WTC11 (cell line): ENCODE measurements at regions not wholly inside any gene's neighbourhood (a gene's known extent, or its start where the extent isn't known, plus 50 kb on each side); places are given as distances from the start of the nearest gene placed in this dataset.

Experiments
- ATAC-seq: fragments of 200-7000 bp; cut with Tn5 transposase; 2 replicates; pipeline ENCODE4 v1.10.0; 2021; ENCODE audit warnings: mild to moderate bottlenecking, moderate library complexity
- CTCF ChIA-PET: fragments of 300-600 bp; sonication (Branson Sonifier 250); formaldehyde crosslinking; loops from one replicate; lab custom pipeline; 2021; ENCODE audit warnings: antibody characterized with exemption; lab: Charles Lee
- POLR2A ChIA-PET: fragments of 350-600 bp; sonication (Branson Sonifier 250); formaldehyde crosslinking; loops from one replicate; lab custom pipeline; 2021; ENCODE audit warnings: antibody characterized with exemption; lab: Charles Lee
- DNase-seq: peaks from one replicate; pipeline ENCODE4 v3.0.0; 2021; ENCODE audit warnings: low spot score
- H3K27ac Mint-ChIP-seq: 2 replicates; pipeline ENCODE4 v1.8.0; 2021; ENCODE audit warnings: mixed read lengths
- H3K27me3 Mint-ChIP-seq: 2 replicates; pipeline ENCODE4 v1.8.0; 2021; ENCODE audit warnings: low read depth, mild to moderate bottlenecking, moderate library complexity, mixed read lengths
- H3K36me3 Mint-ChIP-seq: 2 replicates; pipeline ENCODE4 v1.8.0; 2021; ENCODE audit warnings: mixed read lengths
- H3K4me1 Mint-ChIP-seq: 2 replicates; pipeline ENCODE4 v1.8.0; 2022; ENCODE audit warnings: mixed read lengths
- H3K4me3 Mint-ChIP-seq: 2 replicates; pipeline ENCODE4 v1.8.0; 2021; ENCODE audit warnings: mild to moderate bottlenecking, moderate library complexity, mixed read lengths
- H3K9me3 Mint-ChIP-seq: 2 replicates; pipeline ENCODE4 v1.8.0; 2021; ENCODE audit warnings: mixed read lengths
- CREM ChIP-seq: sonication (generic); formaldehyde crosslinking; IDR thresholded peaks from 2 replicates; pipeline ENCODE4 v1.8.1; 2022; ENCODE audit warnings: mild to moderate bottlenecking, missing genetic modification reagents, moderate library complexity
- E2F5 ChIP-seq: sonication (generic); formaldehyde crosslinking; IDR thresholded peaks from 2 replicates; pipeline ENCODE4 v1.8.1; 2022; ENCODE audit warnings: mild to moderate bottlenecking, moderate library complexity, missing genetic modification reagents
- GABPB1 ChIP-seq: sonication (generic); formaldehyde crosslinking; IDR thresholded peaks from 2 replicates; pipeline ENCODE4 v1.8.1; 2023; ENCODE audit warnings: mild to moderate bottlenecking, missing genetic modification reagents
- GTF2I ChIP-seq: fragments of 250-450 bp; sonication (Bioruptor Pico); conservative IDR thresholded peaks from 2 replicates; pipeline ENCODE4 v1.4.0; 2021; ENCODE audit warnings: mild to moderate bottlenecking
- IRF1 ChIP-seq: sonication (generic); formaldehyde crosslinking; IDR thresholded peaks from 2 replicates; pipeline ENCODE4 v1.8.0; 2023; ENCODE audit warnings: missing genetic modification reagents
- IRF2 ChIP-seq: sonication (generic); formaldehyde crosslinking; IDR thresholded peaks from 2 replicates; pipeline ENCODE4 v1.8.0; 2022; ENCODE audit warnings: low read depth, missing genetic modification reagents, borderline replicate concordance
- NR3C1 ChIP-seq: sonication (generic); formaldehyde crosslinking; conservative IDR thresholded peaks from 2 replicates; pipeline ENCODE4 v1.8.1; 2023; ENCODE audit warnings: low read depth, mild to moderate bottlenecking, missing genetic modification reagents
- PRRX2 ChIP-seq: fragments of 250-450 bp; sonication (Bioruptor Pico); IDR thresholded peaks from 2 replicates; pipeline ENCODE4 v1.8.0; 2021; ENCODE audit warnings: mild to moderate bottlenecking
- RELA ChIP-seq: sonication (generic); formaldehyde crosslinking; IDR thresholded peaks from 2 replicates; pipeline ENCODE4 v1.8.1; 2022; ENCODE audit warnings: missing genetic modification reagents, mild to moderate bottlenecking, borderline replicate concordance
- ZNF121 ChIP-seq: sonication (generic); formaldehyde crosslinking; IDR thresholded peaks from 2 replicates; pipeline ENCODE4 v1.8.0; 2023; ENCODE audit warnings: missing genetic modification reagents
- ZNF317 ChIP-seq: sonication (generic); formaldehyde crosslinking; IDR thresholded peaks from 2 replicates; pipeline ENCODE4 v1.8.1; 2023; ENCODE audit warnings: low read depth, mild to moderate bottlenecking, moderate library complexity, missing genetic modification reagents, borderline replicate concordance
- ZNF423 ChIP-seq: fragments of 250-450 bp; sonication (Bioruptor Pico); IDR thresholded peaks from 2 replicates; pipeline ENCODE4 v2.1.2; 2022; ENCODE audit warnings: mild to moderate bottlenecking, moderate library complexity
- TF ChIP-seq, protein P1 (sequence below): fragments of 250-450 bp; sonication (Bioruptor Pico); IDR thresholded peaks from 2 replicates; pipeline ENCODE4 v1.9.0; 2021; ENCODE audit warnings: mild to moderate bottlenecking, borderline replicate concordance
- TF ChIP-seq, protein P2 (sequence below): sonication (generic); formaldehyde crosslinking; IDR thresholded peaks from 2 replicates; pipeline ENCODE4 v1.8.1; 2023; ENCODE audit warnings: mild to moderate bottlenecking, missing genetic modification reagents, moderate library complexity
- TF ChIP-seq, protein P3 (sequence below): fragments of 250-450 bp; sonication (Bioruptor Pico); IDR thresholded peaks from 2 replicates; pipeline ENCODE4 v1.9.0; 2021; ENCODE audit warnings: mild to moderate bottlenecking
- TF ChIP-seq, protein P4 (sequence below): sonication (generic); formaldehyde crosslinking; IDR thresholded peaks from 2 replicates; pipeline ENCODE4 v1.8.0; 2022; ENCODE audit warnings: missing genetic modification reagents
- TF ChIP-seq, protein P5 (sequence below): sonication (generic); formaldehyde crosslinking; conservative IDR thresholded peaks from 2 replicates; pipeline ENCODE4 v1.8.1; 2023; ENCODE audit warnings: mild to moderate bottlenecking, low read depth, missing genetic modification reagents, moderate library complexity
- TF ChIP-seq, protein P6 (sequence below): fragments of 250-450 bp; sonication (Bioruptor Pico); IDR thresholded peaks from 2 replicates; pipeline ENCODE4 v1.8.0; 2021; ENCODE audit warnings: mild to moderate bottlenecking
- TF ChIP-seq, protein P7 (sequence below): sonication (generic); formaldehyde crosslinking; IDR thresholded peaks from 2 replicates; pipeline ENCODE4 v1.8.0; 2022; ENCODE audit warnings: mild to moderate bottlenecking, missing genetic modification reagents

DNA sequence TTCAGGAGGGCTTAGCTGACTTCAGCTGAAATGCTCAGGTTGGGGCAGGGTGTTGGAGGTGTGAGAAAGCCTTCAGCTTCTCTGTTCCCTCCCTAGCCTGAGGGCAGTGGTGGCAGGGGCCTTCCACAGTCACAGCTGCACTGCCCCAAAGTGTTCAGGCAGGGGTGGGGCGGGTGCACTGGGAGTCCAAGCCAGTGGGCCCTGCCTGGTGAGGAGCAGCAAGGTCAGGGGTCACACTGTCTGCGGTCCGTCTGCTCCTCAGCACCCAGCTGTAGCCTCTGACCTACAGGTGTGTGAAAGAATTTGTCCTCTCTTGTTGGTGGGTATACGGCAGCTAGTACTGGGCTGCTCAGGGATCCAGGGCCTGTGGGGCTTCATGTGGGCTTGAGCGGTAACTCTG is 490.4 kb upstream of the NCAM2 start:
- CTCF ChIA-PET, result no interaction called here
- TF ChIP-seq CREM (CRISPR knock-in tag) (no peak), GTF2I (CRISPR knock-in tag) (no peak), IRF1 (no peak), GABPB1 (CRISPR knock-in tag) (no peak), E2F5 (CRISPR knock-in tag) (no peak), ZNF317 (CRISPR knock-in tag) (no peak), ZNF423 (CRISPR knock-in tag) (no peak), ZNF121 (CRISPR knock-in tag) (no peak), NR3C1 (no peak), RELA (CRISPR knock-in tag) (no peak), IRF2 (no peak), PRRX2 (no peak)
- TF ChIP-seq, protein P1, sequence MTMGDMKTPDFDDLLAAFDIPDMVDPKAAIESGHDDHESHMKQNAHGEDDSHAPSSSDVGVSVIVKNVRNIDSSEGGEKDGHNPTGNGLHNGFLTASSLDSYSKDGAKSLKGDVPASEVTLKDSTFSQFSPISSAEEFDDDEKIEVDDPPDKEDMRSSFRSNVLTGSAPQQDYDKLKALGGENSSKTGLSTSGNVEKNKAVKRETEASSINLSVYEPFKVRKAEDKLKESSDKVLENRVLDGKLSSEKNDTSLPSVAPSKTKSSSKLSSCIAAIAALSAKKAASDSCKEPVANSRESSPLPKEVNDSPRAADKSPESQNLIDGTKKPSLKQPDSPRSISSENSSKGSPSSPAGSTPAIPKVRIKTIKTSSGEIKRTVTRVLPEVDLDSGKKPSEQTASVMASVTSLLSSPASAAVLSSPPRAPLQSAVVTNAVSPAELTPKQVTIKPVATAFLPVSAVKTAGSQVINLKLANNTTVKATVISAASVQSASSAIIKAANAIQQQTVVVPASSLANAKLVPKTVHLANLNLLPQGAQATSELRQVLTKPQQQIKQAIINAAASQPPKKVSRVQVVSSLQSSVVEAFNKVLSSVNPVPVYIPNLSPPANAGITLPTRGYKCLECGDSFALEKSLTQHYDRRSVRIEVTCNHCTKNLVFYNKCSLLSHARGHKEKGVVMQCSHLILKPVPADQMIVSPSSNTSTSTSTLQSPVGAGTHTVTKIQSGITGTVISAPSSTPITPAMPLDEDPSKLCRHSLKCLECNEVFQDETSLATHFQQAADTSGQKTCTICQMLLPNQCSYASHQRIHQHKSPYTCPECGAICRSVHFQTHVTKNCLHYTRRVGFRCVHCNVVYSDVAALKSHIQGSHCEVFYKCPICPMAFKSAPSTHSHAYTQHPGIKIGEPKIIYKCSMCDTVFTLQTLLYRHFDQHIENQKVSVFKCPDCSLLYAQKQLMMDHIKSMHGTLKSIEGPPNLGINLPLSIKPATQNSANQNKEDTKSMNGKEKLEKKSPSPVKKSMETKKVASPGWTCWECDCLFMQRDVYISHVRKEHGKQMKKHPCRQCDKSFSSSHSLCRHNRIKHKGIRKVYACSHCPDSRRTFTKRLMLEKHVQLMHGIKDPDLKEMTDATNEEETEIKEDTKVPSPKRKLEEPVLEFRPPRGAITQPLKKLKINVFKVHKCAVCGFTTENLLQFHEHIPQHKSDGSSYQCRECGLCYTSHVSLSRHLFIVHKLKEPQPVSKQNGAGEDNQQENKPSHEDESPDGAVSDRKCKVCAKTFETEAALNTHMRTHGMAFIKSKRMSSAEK, result no peak
- TF ChIP-seq, protein P2, sequence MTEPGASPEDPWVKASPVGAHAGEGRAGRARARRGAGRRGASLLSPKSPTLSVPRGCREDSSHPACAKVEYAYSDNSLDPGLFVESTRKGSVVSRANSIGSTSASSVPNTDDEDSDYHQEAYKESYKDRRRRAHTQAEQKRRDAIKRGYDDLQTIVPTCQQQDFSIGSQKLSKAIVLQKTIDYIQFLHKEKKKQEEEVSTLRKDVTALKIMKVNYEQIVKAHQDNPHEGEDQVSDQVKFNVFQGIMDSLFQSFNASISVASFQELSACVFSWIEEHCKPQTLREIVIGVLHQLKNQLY (CRISPR knock-in tag), result no peak
- TF ChIP-seq, protein P3, sequence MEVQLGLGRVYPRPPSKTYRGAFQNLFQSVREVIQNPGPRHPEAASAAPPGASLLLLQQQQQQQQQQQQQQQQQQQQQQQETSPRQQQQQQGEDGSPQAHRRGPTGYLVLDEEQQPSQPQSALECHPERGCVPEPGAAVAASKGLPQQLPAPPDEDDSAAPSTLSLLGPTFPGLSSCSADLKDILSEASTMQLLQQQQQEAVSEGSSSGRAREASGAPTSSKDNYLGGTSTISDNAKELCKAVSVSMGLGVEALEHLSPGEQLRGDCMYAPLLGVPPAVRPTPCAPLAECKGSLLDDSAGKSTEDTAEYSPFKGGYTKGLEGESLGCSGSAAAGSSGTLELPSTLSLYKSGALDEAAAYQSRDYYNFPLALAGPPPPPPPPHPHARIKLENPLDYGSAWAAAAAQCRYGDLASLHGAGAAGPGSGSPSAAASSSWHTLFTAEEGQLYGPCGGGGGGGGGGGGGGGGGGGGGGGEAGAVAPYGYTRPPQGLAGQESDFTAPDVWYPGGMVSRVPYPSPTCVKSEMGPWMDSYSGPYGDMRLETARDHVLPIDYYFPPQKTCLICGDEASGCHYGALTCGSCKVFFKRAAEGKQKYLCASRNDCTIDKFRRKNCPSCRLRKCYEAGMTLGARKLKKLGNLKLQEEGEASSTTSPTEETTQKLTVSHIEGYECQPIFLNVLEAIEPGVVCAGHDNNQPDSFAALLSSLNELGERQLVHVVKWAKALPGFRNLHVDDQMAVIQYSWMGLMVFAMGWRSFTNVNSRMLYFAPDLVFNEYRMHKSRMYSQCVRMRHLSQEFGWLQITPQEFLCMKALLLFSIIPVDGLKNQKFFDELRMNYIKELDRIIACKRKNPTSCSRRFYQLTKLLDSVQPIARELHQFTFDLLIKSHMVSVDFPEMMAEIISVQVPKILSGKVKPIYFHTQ (CRISPR knock-in tag), result no peak
- TF ChIP-seq, protein P4, sequence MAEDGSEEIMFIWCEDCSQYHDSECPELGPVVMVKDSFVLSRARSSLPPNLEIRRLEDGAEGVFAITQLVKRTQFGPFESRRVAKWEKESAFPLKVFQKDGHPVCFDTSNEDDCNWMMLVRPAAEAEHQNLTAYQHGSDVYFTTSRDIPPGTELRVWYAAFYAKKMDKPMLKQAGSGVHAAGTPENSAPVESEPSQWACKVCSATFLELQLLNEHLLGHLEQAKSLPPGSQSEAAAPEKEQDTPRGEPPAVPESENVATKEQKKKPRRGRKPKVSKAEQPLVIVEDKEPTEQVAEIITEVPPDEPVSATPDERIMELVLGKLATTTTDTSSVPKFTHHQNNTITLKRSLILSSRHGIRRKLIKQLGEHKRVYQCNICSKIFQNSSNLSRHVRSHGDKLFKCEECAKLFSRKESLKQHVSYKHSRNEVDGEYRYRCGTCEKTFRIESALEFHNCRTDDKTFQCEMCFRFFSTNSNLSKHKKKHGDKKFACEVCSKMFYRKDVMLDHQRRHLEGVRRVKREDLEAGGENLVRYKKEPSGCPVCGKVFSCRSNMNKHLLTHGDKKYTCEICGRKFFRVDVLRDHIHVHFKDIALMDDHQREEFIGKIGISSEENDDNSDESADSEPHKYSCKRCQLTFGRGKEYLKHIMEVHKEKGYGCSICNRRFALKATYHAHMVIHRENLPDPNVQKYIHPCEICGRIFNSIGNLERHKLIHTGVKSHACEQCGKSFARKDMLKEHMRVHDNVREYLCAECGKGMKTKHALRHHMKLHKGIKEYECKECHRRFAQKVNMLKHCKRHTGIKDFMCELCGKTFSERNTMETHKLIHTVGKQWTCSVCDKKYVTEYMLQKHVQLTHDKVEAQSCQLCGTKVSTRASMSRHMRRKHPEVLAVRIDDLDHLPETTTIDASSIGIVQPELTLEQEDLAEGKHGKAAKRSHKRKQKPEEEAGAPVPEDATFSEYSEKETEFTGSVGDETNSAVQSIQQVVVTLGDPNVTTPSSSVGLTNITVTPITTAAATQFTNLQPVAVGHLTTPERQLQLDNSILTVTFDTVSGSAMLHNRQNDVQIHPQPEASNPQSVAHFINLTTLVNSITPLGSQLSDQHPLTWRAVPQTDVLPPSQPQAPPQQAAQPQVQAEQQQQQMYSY, result no peak
- TF ChIP-seq, protein P5, sequence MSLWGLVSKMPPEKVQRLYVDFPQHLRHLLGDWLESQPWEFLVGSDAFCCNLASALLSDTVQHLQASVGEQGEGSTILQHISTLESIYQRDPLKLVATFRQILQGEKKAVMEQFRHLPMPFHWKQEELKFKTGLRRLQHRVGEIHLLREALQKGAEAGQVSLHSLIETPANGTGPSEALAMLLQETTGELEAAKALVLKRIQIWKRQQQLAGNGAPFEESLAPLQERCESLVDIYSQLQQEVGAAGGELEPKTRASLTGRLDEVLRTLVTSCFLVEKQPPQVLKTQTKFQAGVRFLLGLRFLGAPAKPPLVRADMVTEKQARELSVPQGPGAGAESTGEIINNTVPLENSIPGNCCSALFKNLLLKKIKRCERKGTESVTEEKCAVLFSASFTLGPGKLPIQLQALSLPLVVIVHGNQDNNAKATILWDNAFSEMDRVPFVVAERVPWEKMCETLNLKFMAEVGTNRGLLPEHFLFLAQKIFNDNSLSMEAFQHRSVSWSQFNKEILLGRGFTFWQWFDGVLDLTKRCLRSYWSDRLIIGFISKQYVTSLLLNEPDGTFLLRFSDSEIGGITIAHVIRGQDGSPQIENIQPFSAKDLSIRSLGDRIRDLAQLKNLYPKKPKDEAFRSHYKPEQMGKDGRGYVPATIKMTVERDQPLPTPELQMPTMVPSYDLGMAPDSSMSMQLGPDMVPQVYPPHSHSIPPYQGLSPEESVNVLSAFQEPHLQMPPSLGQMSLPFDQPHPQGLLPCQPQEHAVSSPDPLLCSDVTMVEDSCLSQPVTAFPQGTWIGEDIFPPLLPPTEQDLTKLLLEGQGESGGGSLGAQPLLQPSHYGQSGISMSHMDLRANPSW, result no peak
- TF ChIP-seq, protein P6, sequence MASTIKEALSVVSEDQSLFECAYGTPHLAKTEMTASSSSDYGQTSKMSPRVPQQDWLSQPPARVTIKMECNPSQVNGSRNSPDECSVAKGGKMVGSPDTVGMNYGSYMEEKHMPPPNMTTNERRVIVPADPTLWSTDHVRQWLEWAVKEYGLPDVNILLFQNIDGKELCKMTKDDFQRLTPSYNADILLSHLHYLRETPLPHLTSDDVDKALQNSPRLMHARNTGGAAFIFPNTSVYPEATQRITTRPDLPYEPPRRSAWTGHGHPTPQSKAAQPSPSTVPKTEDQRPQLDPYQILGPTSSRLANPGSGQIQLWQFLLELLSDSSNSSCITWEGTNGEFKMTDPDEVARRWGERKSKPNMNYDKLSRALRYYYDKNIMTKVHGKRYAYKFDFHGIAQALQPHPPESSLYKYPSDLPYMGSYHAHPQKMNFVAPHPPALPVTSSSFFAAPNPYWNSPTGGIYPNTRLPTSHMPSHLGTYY (CRISPR knock-in tag), result no peak
- TF ChIP-seq, protein P7, sequence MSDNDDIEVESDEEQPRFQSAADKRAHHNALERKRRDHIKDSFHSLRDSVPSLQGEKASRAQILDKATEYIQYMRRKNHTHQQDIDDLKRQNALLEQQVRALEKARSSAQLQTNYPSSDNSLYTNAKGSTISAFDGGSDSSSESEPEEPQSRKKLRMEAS (CRISPR knock-in tag), result no peak
- TF ChIP-seq, all 79 proteins: peak for 0

More for the DNA sequence above, 490.4 kb upstream of the NCAM2 start:
- POLR2A ChIA-PET, result no interaction called here
- no peak for ATAC-seq
- Mint-ChIP-seq H3K36me3 (peaks cover 40% of the 10 kb centered on the region), H3K4me3 (no peak overlapping the region), H3K27ac (no peak overlapping the region), H3K27me3 (peaks cover 7% of the 10 kb centered on the region; the same call in 1 of the 2 replicates), H3K9me3 (peaks cover 63% of the 10 kb centered on the region), H3K4me1 (no peaks in the 10 kb centered on the region)
- no peak for DNase-seq
